Suprapubic skin (tissue), 4 donors: ENCODE measurements at regions not wholly inside any gene's neighbourhood (a gene's known extent, or its start where the extent isn't known, plus 50 kb on each side); places are given as distances from the start of the nearest gene placed in this dataset.

Experiments used
- CTCF ChIP-seq, 2 donors: fragments of 200-600 bp in 1 of 2; fragments of 450-650 bp in 1 of 2; sonication (generic) in 1 of 2; IDR thresholded peaks; one replicate each; pipeline ENCODE4 v1.5.1; 2016 to 2019; ENCODE audit warnings: antibody characterized with exemption in 2 of 2, mild to moderate bottlenecking in 1 of 2, moderate library complexity in 1 of 2
- EP300 ChIP-seq: sonication (generic); formaldehyde crosslinking; IDR thresholded peaks from one replicate; pipeline ENCODE4 v1.6.1; 2017; ENCODE audit warnings: antibody characterized with exemption
- POLR2A ChIP-seq, 2 donors: fragments of 450-650 bp; IDR thresholded peaks; one replicate each; pipeline ENCODE4 v1.6.1; 2017; ENCODE audit warnings: antibody characterized with exemption in 2 of 2, mild to moderate bottlenecking in 2 of 2, moderate library complexity in 2 of 2
- POLR2AphosphoS5 ChIP-seq, 3 donors: sonication (generic); formaldehyde crosslinking; IDR thresholded peaks; one replicate each; pipeline ENCODE4 v1.6.1; 2017; ENCODE audit warnings: antibody characterized with exemption in 3 of 3

DNA sequence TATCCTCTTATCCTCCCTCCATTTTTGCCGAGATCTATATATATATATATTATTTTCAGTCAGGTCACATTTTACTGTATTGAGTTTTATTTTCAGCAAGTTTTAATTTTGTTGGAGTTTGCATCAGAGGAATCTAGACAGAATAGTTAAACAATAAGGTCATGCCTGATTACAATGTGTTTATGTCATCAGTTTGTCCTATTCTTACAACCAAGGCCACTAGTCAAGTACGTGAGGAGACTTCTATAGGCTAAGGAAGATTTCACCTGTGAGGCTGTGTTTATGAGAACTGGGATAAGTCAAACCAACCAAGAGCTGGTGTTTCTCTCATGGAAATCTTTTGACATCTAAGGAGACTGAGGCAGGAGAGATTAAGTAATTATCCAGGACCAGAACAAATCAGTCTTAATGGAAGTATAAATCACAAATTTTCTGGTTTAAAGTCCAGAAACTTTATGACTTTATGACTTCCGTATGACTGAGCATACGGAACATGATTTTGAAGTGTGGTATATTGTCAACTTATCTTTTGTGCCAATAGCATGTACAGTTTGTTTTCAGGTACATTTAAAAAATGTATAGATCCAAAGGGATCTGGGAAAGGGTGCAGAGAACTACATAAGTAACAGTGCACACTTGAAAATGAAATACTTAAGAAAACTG is 100.0 kb upstream of the DTNA start:
- no peak for TF ChIP-seq CTCF (IDR thresholded peaks at IDR 0.05)
- TF ChIP-seq POLR2A (IDR thresholded peaks at IDR 0.05) = no peak
- TF ChIP-seq EP300 = no peak
- TF ChIP-seq POLR2AphosphoS5 (IDR thresholded peaks at IDR 0.05) = no peak
